22Rv1 (cell line): ENCODE measurements at regions not wholly inside any gene's neighbourhood (a gene's known extent, or its start where the extent isn't known, plus 50 kb on each side); places are given as distances from the start of the nearest gene placed in this dataset.

Experiments
- H3K27ac ChIP-seq: fragments of 450-650 bp; 2 replicates; pipeline ENCODE4 v1.5.1; 2017
- CTCF ChIP-seq: fragments of 450-650 bp; IDR thresholded peaks from 2 replicates; pipeline ENCODE4 v1.5.1; 2017; ENCODE audit warnings: mild to moderate bottlenecking
- ZFX ChIP-seq: fragments of 450-650 bp; IDR thresholded peaks from 2 replicates; pipeline ENCODE4 v1.6.1; 2017; ENCODE audit warnings: antibody characterized with exemption, borderline replicate concordance

GRCh38 chr5:39986614-39987013 lies 561.8 kb upstream of the DAB2 start:
- TF ChIP-seq CTCF (0 out of 2 replicates have a peak, but pooled peaks have one; percentile 15), ZFX (no peak)
- no peak overlapping the region for H3K27ac ChIP-seq

GRCh38 chr5:39980056-39980455 lies 555.3 kb upstream of the DAB2 start:
- TF ChIP-seq CTCF (no peak), ZFX (no peak)
- H3K27ac ChIP-seq, result no peak overlapping the region

GRCh38 chr5:39977066-39977655 lies 552.4 kb upstream of the DAB2 start:
- no peak for TF ChIP-seq CTCF
- TF ChIP-seq ZFX, result no peak
- no peak overlapping the region for H3K27ac ChIP-seq

- H3K27ac ChIP-seq, result no peak overlapping the region
- no peak for TF ChIP-seq ZFX
- no peak for TF ChIP-seq CTCF
Observed at GRCh38 chr5:39970117-39970798, 545.5 kb upstream of the DAB2 start.

- no peak for TF ChIP-seq CTCF
- TF ChIP-seq ZFX, result no peak
- H3K27ac ChIP-seq, result no peak overlapping the region
Observed at GRCh38 chr5:39968381-39968780, 543.6 kb upstream of the DAB2 start.

- TF ChIP-seq CTCF (no peak), ZFX (no peak)
Observed at GRCh38 chr5:39955156-39955555, 530.4 kb upstream of the DAB2 start.

GRCh38 chr5:39951070-39951469 lies 526.3 kb upstream of the DAB2 start:
- H3K27ac ChIP-seq, result no peak overlapping the region
- TF ChIP-seq CTCF, result no peak
- TF ChIP-seq ZFX, result no peak

More at GRCh38 chr5:39955156-39955555, 530.4 kb upstream of the DAB2 start:
- H3K27ac ChIP-seq, result no peak overlapping the region
